AG09309 (cell line): ENCODE measurements at regions not wholly inside any gene's neighbourhood (a gene's known extent, or its start where the extent isn't known, plus 50 kb on each side); places are given as distances from the start of the nearest gene placed in this dataset.

Experiments used
- DNase-seq: peaks from one replicate; pipeline ENCODE4 v3.0.0-alpha.2; 2010; ENCODE audit warnings: low read depth
- H3K4me3 ChIP-seq: 2 replicates; pipeline ENCODE4 v1.5.1; 2011; ENCODE audit warnings: mild to moderate bottlenecking, low read depth, low read length, moderate library complexity; ENCODE audit not compliant: control insufficient read depth
- CTCF ChIP-seq: IDR thresholded peaks from 2 replicates; pipeline ENCODE4 v1.5.1; 2011; ENCODE audit warnings: mild to moderate bottlenecking, low read depth, low read length, inconsistent platforms; ENCODE audit not compliant: insufficient read depth, control insufficient read depth; ENCODE audit errors: missing control alignments

GRCh38 chr21:39088831-39089380 is 94.3 kb downstream of the PSMG1 start:
- no peak for DNase-seq
- no peak overlapping the region for H3K4me3 ChIP-seq
- TF ChIP-seq CTCF, result no peak

GRCh38 chr21:39088031-39088370 is 95.2 kb downstream of the PSMG1 start:
- H3K4me3 ChIP-seq, result no peak overlapping the region
- no peak for TF ChIP-seq CTCF
- no peak for DNase-seq

- no peak for DNase-seq
- TF ChIP-seq CTCF, result no peak
- H3K4me3 ChIP-seq, result no peak overlapping the region
These were observed 95.8 kb downstream of the PSMG1 start for GRCh38 chr21:39087238-39088030.

GRCh38 chr21:39086547-39086946 is 96.7 kb downstream of the PSMG1 start:
- H3K4me3 ChIP-seq, result no peak overlapping the region
- no peak for TF ChIP-seq CTCF
- no peak for DNase-seq

- no peak overlapping the region for H3K4me3 ChIP-seq
- no peak for TF ChIP-seq CTCF
- DNase-seq, result no peak
These were observed 97.3 kb downstream of the PSMG1 start for GRCh38 chr21:39085843-39086405.

GRCh38 chr21:39084979-39085729 is 98.1 kb downstream of the PSMG1 start:
- TF ChIP-seq CTCF, result no peak
- no peak for DNase-seq
- H3K4me3 ChIP-seq, result no peak overlapping the region
